Endodermal cell (in vitro differentiated cells): ENCODE measurements at regions not wholly inside any gene's neighbourhood (a gene's known extent, or its start where the extent isn't known, plus 50 kb on each side); places are given as distances from the start of the nearest gene placed in this dataset.

Source experiments
- DNase-seq: peaks from one replicate; pipeline ENCODE4 v3.0.0-alpha.2; 2017
- H3K27ac ChIP-seq: 2 replicates; pipeline ENCODE4 v1.5.1; 2013; ENCODE audit warnings: mild to moderate bottlenecking, low read depth, low read length, moderate library complexity
- H3K27me3 ChIP-seq: 2 replicates; pipeline ENCODE4 v1.6.1; 2013; ENCODE audit warnings: mild to moderate bottlenecking, low read length, moderate library complexity; ENCODE audit not compliant: insufficient read depth, control insufficient read depth, poor library complexity, severe bottlenecking
- H3K36me3 ChIP-seq: 2 replicates; pipeline ENCODE4 v1.7.0; 2013; ENCODE audit warnings: mild to moderate bottlenecking, low read length, moderate library complexity; ENCODE audit not compliant: control insufficient read depth, insufficient read depth
- H3K4me1 ChIP-seq: one replicate; pipeline ENCODE4 v1.7.0; 2013; ENCODE audit warnings: low read length; ENCODE audit not compliant: control insufficient read depth, insufficient read depth
- H3K4me3 ChIP-seq: 2 replicates; pipeline ENCODE4 v1.5.1; 2013; ENCODE audit warnings: mild to moderate bottlenecking, low read length, moderate library complexity
- H3K9ac ChIP-seq: 2 replicates; pipeline ENCODE4 v1.6.1; 2013; ENCODE audit warnings: mild to moderate bottlenecking, low read length, moderate library complexity; ENCODE audit not compliant: poor library complexity, severe bottlenecking; ENCODE audit errors: extremely low read depth
- H3K9me3 ChIP-seq: 2 replicates; pipeline ENCODE4 v1.6.1; 2013; ENCODE audit warnings: mild to moderate bottlenecking, low read length, moderate library complexity; ENCODE audit not compliant: control insufficient read depth
- H3K27ac Mint-ChIP-seq: 2 replicates; pipeline ENCODE4 v1.8.0; 2020; ENCODE audit warnings: mixed read lengths
- H3K27me3 Mint-ChIP-seq: 2 replicates; pipeline ENCODE4 v1.8.0; 2021; ENCODE audit warnings: mild to moderate bottlenecking, mixed read lengths; ENCODE audit not compliant: insufficient read depth
- H3K36me3 Mint-ChIP-seq: 2 replicates; pipeline ENCODE4 v1.8.0; 2020; ENCODE audit warnings: low read depth, mixed read lengths
- H3K4me1 Mint-ChIP-seq: 2 replicates; pipeline ENCODE4 v1.8.0; 2020; ENCODE audit warnings: mixed read lengths
- H3K4me3 Mint-ChIP-seq: 2 replicates; pipeline ENCODE4 v1.8.0; 2020; ENCODE audit warnings: mild to moderate bottlenecking, moderate library complexity, mixed read lengths
- H3K9me3 Mint-ChIP-seq: 2 replicates; pipeline ENCODE4 v1.8.0; 2020; ENCODE audit warnings: mild to moderate bottlenecking, mixed read lengths
- CTCF ChIP-seq: fragments of 200-600 bp; sonication (generic); conservative IDR thresholded peaks from 2 replicates; pipeline ENCODE4 v1.5.0; 2021; ENCODE audit warnings: antibody characterized with exemption, mild to moderate bottlenecking
- WGBS, 2 experiments: methylation state at CpG; one replicate each; pipeline versions ENCODE4 v1.1.5 to v1.1.7; 2013; ENCODE audit warnings: missing lambda C conversion rate in 2 of 2, mixed read lengths in 1 of 2; ENCODE audit not compliant: insufficient coverage in 1 of 2, insufficient read length in 1 of 2; 5-methylcytosine and 5-hydroxymethylcytosine counted together

- TF ChIP-seq CTCF: no peak
- WGBS, 2 experiments: 89 to 100% methylated on average over 1 to 6 of the region's 6 CpGs
- DNase-seq: no peak
- peaks cover 36% of the 10 kb centered on the region for H3K27me3 Mint-ChIP-seq
- no peak overlapping the region for H3K27ac ChIP-seq
- no peaks in the 10 kb centered on the region for H3K36me3 Mint-ChIP-seq
- H3K4me1 ChIP-seq: no peaks in the 10 kb centered on the region
- no peaks in the 10 kb centered on the region for H3K36me3 ChIP-seq
- no peak overlapping the region for H3K4me3 ChIP-seq
- peaks cover 35% of the 10 kb centered on the region for H3K27me3 ChIP-seq
- no peak overlapping the region for H3K27ac Mint-ChIP-seq
- H3K9me3 ChIP-seq: no peaks in the 10 kb centered on the region
- H3K9ac ChIP-seq: no peak overlapping the region
- peaks cover 12% of the 10 kb centered on the region for H3K4me1 Mint-ChIP-seq
- H3K4me3 Mint-ChIP-seq: no peak overlapping the region
- H3K9me3 Mint-ChIP-seq: no peaks in the 10 kb centered on the region
Observed at GRCh38 chr12:87828382-87828973, 200.7 kb downstream of the C12orf50 start.

DNA sequence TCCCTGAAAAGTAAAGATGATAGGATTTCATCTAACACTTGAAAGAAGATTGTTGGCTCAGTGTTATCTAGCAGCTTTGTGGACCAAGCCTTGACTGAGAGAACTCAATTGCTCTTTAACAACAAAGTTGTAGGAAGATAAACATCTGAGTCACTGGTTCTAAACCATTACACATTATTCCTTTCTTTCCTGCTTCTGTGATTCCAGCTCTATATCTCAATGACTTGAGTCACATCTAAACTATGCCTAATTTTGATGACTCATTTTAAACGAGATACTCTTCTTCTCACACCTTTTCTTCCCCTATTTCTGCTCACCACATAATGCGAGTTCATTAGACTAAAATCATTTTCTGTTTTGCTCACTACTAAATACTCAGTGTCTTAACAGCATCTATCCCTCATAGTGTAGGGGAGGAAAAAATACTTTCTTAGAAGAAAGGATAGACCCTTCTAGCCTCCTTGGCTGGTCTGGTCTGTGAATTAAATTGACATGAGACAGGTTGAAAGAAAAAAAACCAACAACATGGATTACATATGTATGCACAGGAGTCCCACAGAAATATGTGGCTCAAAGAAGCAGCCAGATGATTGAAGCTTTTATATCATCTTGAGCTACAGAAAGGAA, 201.4 kb downstream of the C12orf50 start:
- Histone ChIP-seq H3K36me3 (no peaks in the 10 kb centered on the region), H3K4me1 (no peaks in the 10 kb centered on the region), H3K27ac (no peak overlapping the region), H3K4me3 (no peak overlapping the region), H3K9ac (no peak overlapping the region), H3K9me3 (no peaks in the 10 kb centered on the region), H3K27me3 (peaks cover 35% of the 10 kb centered on the region)
- no peak for DNase-seq
- no peak overlapping the region for H3K27ac Mint-ChIP-seq
- no peak for TF ChIP-seq CTCF
- peaks cover 12% of the 10 kb centered on the region for H3K4me1 Mint-ChIP-seq
- H3K27me3 Mint-ChIP-seq: peaks cover 35% of the 10 kb centered on the region
- 46% methylated on average over 2 of the region's 2 CpGs; no CpG with 5 or more reads in 1 of the 2 experiments for WGBS, 2 experiments
- no peak overlapping the region for H3K4me3 Mint-ChIP-seq
- H3K36me3 Mint-ChIP-seq: no peaks in the 10 kb centered on the region
- no peaks in the 10 kb centered on the region for H3K9me3 Mint-ChIP-seq

DNA sequence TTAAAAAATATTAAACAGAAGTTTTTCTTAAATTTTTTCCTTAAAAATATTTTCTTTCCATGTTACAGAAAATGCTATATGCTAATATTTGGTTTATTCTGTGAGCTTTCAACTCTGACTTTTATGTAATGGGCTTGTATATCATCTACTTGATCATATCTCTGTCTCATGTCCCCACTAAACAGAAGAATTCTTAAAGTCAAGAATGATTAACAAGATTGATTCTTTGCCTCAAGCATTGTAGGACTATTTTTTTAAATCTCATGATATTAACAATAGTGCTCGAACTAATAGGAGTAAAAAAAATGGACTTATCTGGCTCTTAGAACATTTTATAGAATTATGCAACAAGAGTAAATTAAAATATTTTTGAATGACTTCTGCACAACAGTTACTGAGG, 206.3 kb downstream of the C12orf50 start:
- peaks cover 27% of the 10 kb centered on the region for H3K27me3 Mint-ChIP-seq
- 80% methylated on average over 1 of the region's 1 CpG; no CpG with 5 or more reads in 1 of the 2 experiments for WGBS, 2 experiments
- Histone ChIP-seq H3K36me3 (no peaks in the 10 kb centered on the region), H3K27me3 (peaks cover 13% of the 10 kb centered on the region), H3K4me1 (no peaks in the 10 kb centered on the region), H3K4me3 (no peak overlapping the region), H3K9me3 (no peaks in the 10 kb centered on the region), H3K9ac (no peak overlapping the region), H3K27ac (no peak overlapping the region)
- no peak overlapping the region for H3K27ac Mint-ChIP-seq
- TF ChIP-seq CTCF: no peak
- peaks cover 10% of the 10 kb centered on the region for H3K4me1 Mint-ChIP-seq
- no peaks in the 10 kb centered on the region for H3K9me3 Mint-ChIP-seq
- DNase-seq: no peak
- H3K36me3 Mint-ChIP-seq: no peaks in the 10 kb centered on the region
- no peak overlapping the region for H3K4me3 Mint-ChIP-seq
